ENCODE measurements at regions not wholly inside any gene's neighbourhood (a gene's known extent, or its start where the extent isn't known, plus 50 kb on each side); places are given as distances from the start of the nearest gene placed in this dataset.

- intact Hi-C loops (cut with DNase I): no loop called here
- Histone ChIP-seq H3K4me1 (no peaks in the 10 kb centered on the region), H3K36me3 (no peaks in the 10 kb centered on the region), H3K4me3 (replicated peaks in 1 of 3) (no peak overlapping the region), H3K27ac (no peak overlapping the region), H3K27me3 (no peaks in the 10 kb centered on the region), H3K9me3 (no peaks in the 10 kb centered on the region)
- no peak for TF ChIP-seq CTCF (IDR thresholded peaks at IDR 0.05)
- TF ChIP-seq POLR2A (IDR thresholded peaks at IDR 0.05): no peak
- WGBS, 2 donors: 89 to 93% methylated on average over 8 of the region's 8 CpGs
- DNase-seq: no peak
These were observed 196.9 kb upstream of the PPP2R2D start for GRCh38 chr10:131703941-131704340.

- Histone ChIP-seq H3K36me3 (no peaks in the 10 kb centered on the region), H3K27ac (no peak overlapping the region), H3K27me3 (no peaks in the 10 kb centered on the region), H3K9me3 (no peaks in the 10 kb centered on the region), H3K4me3 (replicated peaks in 1 of 3) (no peak overlapping the region), H3K4me1 (no peaks in the 10 kb centered on the region)
- DNase-seq: no peak
- WGBS, 2 donors: 78 to 81% methylated on average over 7 of the region's 7 CpGs
- intact Hi-C loops (cut with DNase I): no loop called here
- TF ChIP-seq POLR2A (IDR thresholded peaks at IDR 0.05): no peak
- TF ChIP-seq CTCF (IDR thresholded peaks at IDR 0.05): no peak
These were observed 194.3 kb upstream of the PPP2R2D start for GRCh38 chr10:131706476-131706875.

GRCh38 chr10:131706952-131707351, 193.9 kb upstream of the PPP2R2D start:
- TF ChIP-seq CTCF (IDR thresholded peaks at IDR 0.05) (no peak), POLR2A (IDR thresholded peaks at IDR 0.05) (no peak)
- H3K4me3 ChIP-seq (replicated peaks in 1 of 3): no peak overlapping the region
- DNase-seq: no peak
- H3K27ac ChIP-seq: no peak overlapping the region
- H3K36me3 ChIP-seq: no peaks in the 10 kb centered on the region
- no peaks in the 10 kb centered on the region for H3K4me1 ChIP-seq
- 87 to 90% methylated on average over 4 of the region's 4 CpGs for WGBS, 2 donors
- H3K27me3 ChIP-seq: no peaks in the 10 kb centered on the region
- intact Hi-C loops (cut with DNase I): no loop called here
- H3K9me3 ChIP-seq: no peaks in the 10 kb centered on the region

- no peak overlapping the region for H3K4me3 ChIP-seq (replicated peaks in 1 of 3)
- H3K9me3 ChIP-seq: no peaks in the 10 kb centered on the region
- H3K27ac ChIP-seq: no peak overlapping the region
- H3K36me3 ChIP-seq: no peaks in the 10 kb centered on the region
- TF ChIP-seq CTCF (IDR thresholded peaks at IDR 0.05) (no peak), POLR2A (IDR thresholded peaks at IDR 0.05) (no peak)
- no peak for DNase-seq
- H3K4me1 ChIP-seq: no peaks in the 10 kb centered on the region
- H3K27me3 ChIP-seq: no peaks in the 10 kb centered on the region
- intact Hi-C loops (cut with DNase I): no loop called here
- 85 to 87% methylated on average over 17 of the region's 17 CpGs for WGBS, 2 donors
These were observed 192.5 kb upstream of the PPP2R2D start for GRCh38 chr10:131708225-131708880.

- 69 to 81% methylated on average over 13 to 17 of the region's 17 CpGs for WGBS, 2 donors
- Histone ChIP-seq H3K4me3 (replicated peaks in 1 of 3) (no peak overlapping the region), H3K36me3 (no peaks in the 10 kb centered on the region), H3K4me1 (no peaks in the 10 kb centered on the region), H3K9me3 (no peaks in the 10 kb centered on the region), H3K27ac (no peak overlapping the region), H3K27me3 (no peaks in the 10 kb centered on the region)
- TF ChIP-seq POLR2A (IDR thresholded peaks at IDR 0.05) (no peak), CTCF (IDR thresholded peaks at IDR 0.05) (no peak)
- intact Hi-C loops (cut with DNase I): no loop called here
- DNase-seq: no peak
These were observed 190.5 kb upstream of the PPP2R2D start for GRCh38 chr10:131710142-131710861.

Measured in thyroid gland (tissue), 4 donors.